Peyer's patch (tissue), 4 donors: ENCODE measurements at regions not wholly inside any gene's neighbourhood (a gene's known extent, or its start where the extent isn't known, plus 50 kb on each side); places are given as distances from the start of the nearest gene placed in this dataset.

Experiments
- CTCF ChIP-seq, 6 experiments: fragments of 450-650 bp in 4 of 6; fragments of 200-600 bp in 2 of 6; sonication (generic) in 1 of 6; IDR thresholded peaks; one replicate each; pipeline ENCODE4 v1.5.1; 2017 to 2019; ENCODE audit warnings: antibody characterized with exemption in 6 of 6, mild to moderate bottlenecking in 3 of 6, moderate library complexity in 1 of 6
- POLR2A ChIP-seq, 2 donors: fragments of 450-650 bp; IDR thresholded peaks; one replicate each; pipeline ENCODE4 v1.5.1; 2017; ENCODE audit warnings: antibody characterized with exemption in 2 of 2, mild to moderate bottlenecking in 2 of 2, moderate library complexity in 2 of 2

- TF ChIP-seq CTCF (IDR thresholded peaks at IDR 0.05) (no peak), POLR2A (IDR thresholded peaks at IDR 0.05) (no peak)
Observed at GRCh38 chr21:16073586-16073985, 343.8 kb downstream of the USP25 start.
